ENCODE measurements at regions not wholly inside any gene's neighbourhood (a gene's known extent, or its start where the extent isn't known, plus 50 kb on each side); places are given as distances from the start of the nearest gene placed in this dataset.

DNA sequence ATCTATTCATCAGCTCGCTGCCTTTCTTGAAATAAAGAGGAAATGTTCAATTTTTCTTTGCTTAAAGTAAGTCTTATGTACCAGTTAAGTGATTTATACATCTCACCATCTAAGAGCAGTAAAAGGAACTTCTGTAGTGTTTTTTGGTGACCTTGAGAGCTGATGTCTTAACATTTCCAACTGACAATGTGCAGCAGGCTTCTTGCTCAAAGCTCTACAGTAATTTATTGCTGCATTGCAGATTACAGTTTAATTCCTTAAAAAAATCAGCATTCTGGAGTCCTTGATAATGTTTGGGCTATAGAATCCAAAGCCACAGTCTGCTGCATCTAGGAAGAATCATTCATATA, 61.6 kb downstream of the DIPK2A start:
- Histone ChIP-seq H3K4me1 (peaks cover 0 to 11% (median 0%) of the 10 kb centered on the region in 3 donors), H3K9me3 (no peaks in the 10 kb centered on the region)
- DNase-seq = no peak

DNA sequence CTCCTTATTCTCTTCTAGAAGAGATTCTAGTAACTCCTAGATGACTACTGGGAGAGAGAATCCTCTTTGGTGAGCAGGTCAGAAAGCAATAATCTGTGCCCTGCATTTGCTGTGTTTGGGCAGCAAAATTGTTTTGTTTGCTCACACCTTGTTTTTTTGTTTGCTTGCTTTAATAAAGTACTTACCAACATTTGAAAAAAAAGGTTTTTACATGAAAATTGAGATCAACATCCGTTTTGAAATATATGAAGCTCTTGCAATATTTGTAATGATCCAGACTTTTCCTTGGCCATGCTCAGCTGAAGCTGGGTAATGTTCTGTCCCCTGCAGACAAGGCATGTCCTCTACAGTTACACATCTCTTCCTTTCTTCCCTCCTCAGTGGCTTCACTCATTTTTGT, 62.2 kb downstream of the DIPK2A start:
- Histone ChIP-seq H3K4me3 (no peak overlapping the region), H3K27me3 (no peaks in the 10 kb centered on the region), H3K36me3 (no peaks in the 10 kb centered on the region), H3K9me3 (no peaks in the 10 kb centered on the region), H3K4me1 (peaks cover 0 to 11% (median 0%) of the 10 kb centered on the region in 3 donors), H3K27ac (no peak overlapping the region)
- WGBS, 2 donors = 14 to 47% methylated on average over 1 of the region's 1 CpG
- FAIRE-seq (no peak), DNase-seq (no peak), ATAC-seq (no peak)
- intact Hi-C loops (cut with DNase I) = no loop called here
- TF ChIP-seq, protein P1, sequence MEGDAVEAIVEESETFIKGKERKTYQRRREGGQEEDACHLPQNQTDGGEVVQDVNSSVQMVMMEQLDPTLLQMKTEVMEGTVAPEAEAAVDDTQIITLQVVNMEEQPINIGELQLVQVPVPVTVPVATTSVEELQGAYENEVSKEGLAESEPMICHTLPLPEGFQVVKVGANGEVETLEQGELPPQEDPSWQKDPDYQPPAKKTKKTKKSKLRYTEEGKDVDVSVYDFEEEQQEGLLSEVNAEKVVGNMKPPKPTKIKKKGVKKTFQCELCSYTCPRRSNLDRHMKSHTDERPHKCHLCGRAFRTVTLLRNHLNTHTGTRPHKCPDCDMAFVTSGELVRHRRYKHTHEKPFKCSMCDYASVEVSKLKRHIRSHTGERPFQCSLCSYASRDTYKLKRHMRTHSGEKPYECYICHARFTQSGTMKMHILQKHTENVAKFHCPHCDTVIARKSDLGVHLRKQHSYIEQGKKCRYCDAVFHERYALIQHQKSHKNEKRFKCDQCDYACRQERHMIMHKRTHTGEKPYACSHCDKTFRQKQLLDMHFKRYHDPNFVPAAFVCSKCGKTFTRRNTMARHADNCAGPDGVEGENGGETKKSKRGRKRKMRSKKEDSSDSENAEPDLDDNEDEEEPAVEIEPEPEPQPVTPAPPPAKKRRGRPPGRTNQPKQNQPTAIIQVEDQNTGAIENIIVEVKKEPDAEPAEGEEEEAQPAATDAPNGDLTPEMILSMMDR (IDR thresholded peaks at IDR 0.05) = no peak

More for the DNA sequence above, 61.6 kb downstream of the DIPK2A start:
- no peaks in the 10 kb centered on the region for H3K27me3 ChIP-seq
- H3K27ac ChIP-seq = no peak overlapping the region
- no peaks in the 10 kb centered on the region for H3K36me3 ChIP-seq
- TF ChIP-seq, protein P1 (IDR thresholded peaks at IDR 0.05) = no peak
- intact Hi-C loops (cut with DNase I) = no loop called here
- no peak for ATAC-seq
- no peak for FAIRE-seq
- WGBS, 2 donors = 86 to 92% methylated on average over 1 of the region's 1 CpG
- no peak overlapping the region for H3K4me3 ChIP-seq

DNA sequence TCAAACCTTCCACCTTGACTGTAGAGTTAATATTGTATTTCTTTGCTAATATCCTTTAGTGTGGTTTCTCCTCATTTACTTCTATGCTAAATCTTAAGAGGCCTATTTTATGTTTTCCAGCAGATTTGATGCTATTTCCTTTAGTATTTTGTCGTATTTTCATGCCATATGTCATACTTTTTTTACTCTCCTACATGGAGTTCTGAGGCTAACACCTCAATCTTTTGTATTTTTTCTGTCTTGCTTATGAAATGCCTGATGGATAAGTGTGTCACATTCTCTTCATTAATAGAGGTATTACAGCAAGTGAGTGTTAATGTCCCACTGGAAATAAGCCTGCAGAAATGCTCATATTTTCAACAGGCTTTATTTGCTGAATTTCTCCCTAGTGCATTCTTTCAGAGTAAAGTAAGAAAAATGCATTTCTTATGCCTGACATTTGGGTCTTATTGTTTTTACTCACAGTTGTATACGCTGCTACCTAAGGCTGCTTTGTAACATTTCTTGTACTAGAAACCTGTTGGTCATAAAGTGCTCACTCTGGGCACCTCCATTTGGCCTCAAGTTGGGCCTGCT, 63.2 kb downstream of the DIPK2A start:
- Histone ChIP-seq H3K9me3 (no peaks in the 10 kb centered on the region), H3K27ac (no peak overlapping the region), H3K4me1 (peaks cover 0 to 11% (median 0%) of the 10 kb centered on the region in 3 donors), H3K4me3 (no peak overlapping the region), H3K36me3 (no peaks in the 10 kb centered on the region), H3K27me3 (no peaks in the 10 kb centered on the region)
- WGBS, 2 donors = 93 to 96% methylated on average over 2 of the region's 2 CpGs
- TF ChIP-seq, protein P1 (IDR thresholded peaks at IDR 0.05) = no peak
- ATAC-seq (no peak), DNase-seq (no peak), FAIRE-seq (no peak)
- intact Hi-C loops (cut with DNase I) = no loop called here

- no peaks in the 10 kb centered on the region for H3K9me3 ChIP-seq
- no peaks in the 10 kb centered on the region for H3K27me3 ChIP-seq
- DNase-seq (no peak), FAIRE-seq (no peak), ATAC-seq (no peak)
- peaks cover 0 to 11% (median under 1%) of the 10 kb centered on the region in 3 donors for H3K4me1 ChIP-seq
- H3K36me3 ChIP-seq = no peaks in the 10 kb centered on the region
- 94% methylated on average over 1 of the region's 1 CpG for WGBS, 2 donors
- no peak overlapping the region for H3K27ac ChIP-seq
- intact Hi-C loops (cut with DNase I) = no loop called here
- no peak overlapping the region for H3K4me3 ChIP-seq
- TF ChIP-seq, protein P1 (IDR thresholded peaks at IDR 0.05) = no peak
Measured at GRCh38 chr3:144036498-144036897, 64.9 kb downstream of the DIPK2A start.

- Histone ChIP-seq H3K4me3 (no peak overlapping the region), H3K27me3 (no peaks in the 10 kb centered on the region), H3K36me3 (no peaks in the 10 kb centered on the region), H3K27ac (no peak overlapping the region), H3K9me3 (no peaks in the 10 kb centered on the region), H3K4me1 (peaks cover 0 to 10% (median 4%) of the 10 kb centered on the region in 3 donors)
- FAIRE-seq (no peak), DNase-seq (no peak), ATAC-seq (no peak)
- intact Hi-C loops (cut with DNase I) = no loop called here
- TF ChIP-seq, protein P1 (IDR thresholded peaks at IDR 0.05) = no peak
Measured at GRCh38 chr3:144039661-144040060, 68.0 kb downstream of the DIPK2A start.
